LNCAP (cell line): ENCODE measurements at regions not wholly inside any gene's neighbourhood (a gene's known extent, or its start where the extent isn't known, plus 50 kb on each side); places are given as distances from the start of the nearest gene placed in this dataset.

Experiments
- CTCF ChIP-seq: fragments of 450-650 bp; IDR thresholded peaks from 2 replicates; pipeline ENCODE4 v1.5.1; 2017; ENCODE audit warnings: mild to moderate bottlenecking

GRCh38 chr13:67878376-67878775 lies 648.2 kb upstream of the PCDH9 start:
- no peak for TF ChIP-seq CTCF

- TF ChIP-seq CTCF: no peak
These were observed 646.9 kb upstream of the PCDH9 start for GRCh38 chr13:67877031-67877430.

DNA sequence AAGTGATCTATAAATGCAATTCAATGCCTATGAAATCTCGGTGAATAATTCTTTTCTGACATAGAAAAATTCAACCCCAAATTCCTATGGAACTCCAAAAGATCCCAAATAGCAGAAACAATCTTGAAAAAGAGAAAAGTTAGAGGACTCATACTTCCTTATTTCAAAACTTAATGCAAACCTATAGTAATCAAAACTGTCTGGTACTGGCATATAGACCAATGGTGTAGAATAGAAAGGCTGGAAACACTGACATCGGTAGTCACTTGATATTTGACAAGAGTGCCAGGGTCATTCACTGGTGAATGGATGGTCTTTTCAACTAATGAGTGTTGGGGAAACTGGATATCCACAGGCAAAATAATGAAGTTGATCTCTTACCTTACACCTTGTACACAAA lies 637.1 kb upstream of the PCDH9 start:
- no peak for TF ChIP-seq CTCF

DNA sequence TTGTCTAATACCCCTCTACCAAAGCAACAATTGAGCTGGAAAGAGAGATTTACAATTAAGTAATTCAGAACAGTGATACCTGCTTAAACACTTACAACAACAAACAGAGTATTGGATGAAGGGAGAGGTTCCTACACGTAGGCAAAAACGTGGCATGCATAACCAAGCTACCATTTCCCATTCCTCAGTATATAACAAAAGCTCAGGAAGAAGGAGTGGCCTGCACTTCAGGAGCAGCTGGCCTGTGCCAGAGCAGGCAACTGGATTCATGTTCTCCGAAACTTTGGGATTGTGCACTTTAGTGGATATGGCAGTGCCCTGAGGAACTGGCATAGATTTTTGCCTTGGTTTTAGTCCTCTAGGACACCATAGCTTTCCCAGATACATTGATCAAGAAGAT lies 630.2 kb upstream of the PCDH9 start:
- no peak for TF ChIP-seq CTCF

- no peak for TF ChIP-seq CTCF
These were observed 629.8 kb upstream of the PCDH9 start for GRCh38 chr13:67859904-67860303.

DNA sequence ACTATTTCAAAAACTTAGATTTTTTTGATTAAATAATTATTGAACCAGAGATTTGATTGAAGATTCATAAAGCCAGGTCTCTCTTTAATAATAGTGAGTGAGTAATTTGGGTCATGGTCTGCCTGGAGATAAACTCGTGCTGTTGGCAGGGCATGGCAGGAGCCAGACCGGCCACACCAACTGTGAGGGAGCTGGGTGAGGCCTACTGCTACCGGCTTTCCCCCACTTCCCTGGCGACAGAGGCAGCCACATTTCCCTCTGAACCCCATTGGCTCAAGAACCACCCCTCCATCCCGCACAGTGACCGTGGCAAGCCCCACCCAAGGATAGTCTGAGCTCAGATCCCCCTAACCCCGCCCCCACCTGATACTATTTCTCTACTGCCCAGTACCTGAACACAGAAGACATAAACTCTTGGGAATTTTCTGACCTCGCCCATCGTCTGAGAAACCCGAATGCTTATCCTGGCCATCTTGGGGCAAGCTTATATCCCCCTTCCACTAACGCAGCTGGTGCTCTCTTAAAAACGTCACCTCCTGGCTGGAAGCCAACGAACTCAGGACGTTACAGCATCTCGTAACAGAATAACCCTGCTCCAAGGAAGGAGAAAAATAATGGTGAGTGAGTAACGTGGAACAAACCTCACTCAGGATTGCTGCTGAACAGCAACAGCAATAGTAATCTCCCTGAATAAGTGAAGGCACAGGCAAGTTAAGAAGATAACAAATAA lies 627.6 kb upstream of the PCDH9 start:
- TF ChIP-seq CTCF: no peak

- TF ChIP-seq CTCF: no peak
These were observed 626.8 kb upstream of the PCDH9 start for GRCh38 chr13:67856955-67857354.

DNA sequence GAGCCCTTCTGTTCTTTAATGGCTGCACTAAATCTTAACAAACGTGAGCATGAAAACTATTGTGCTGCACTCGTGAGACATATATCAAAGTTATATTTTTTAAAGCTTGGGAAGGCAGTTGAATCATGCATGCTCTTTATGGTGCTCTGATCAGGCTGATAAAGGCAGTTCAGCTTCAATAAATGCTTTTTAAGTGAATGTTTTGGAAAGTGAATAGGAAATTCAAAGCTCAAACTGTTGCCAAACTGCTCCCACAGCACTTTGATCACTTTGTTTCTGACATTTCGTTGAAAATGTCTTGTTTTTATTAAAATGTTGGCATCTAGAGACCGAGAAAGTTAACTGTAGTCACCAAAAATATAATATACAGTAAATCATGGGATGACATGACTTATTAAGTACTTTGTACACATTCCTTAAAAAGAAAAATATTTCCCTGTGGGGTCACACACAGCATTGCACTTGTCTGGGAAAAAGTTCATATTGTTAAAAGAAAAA lies 625.7 kb upstream of the PCDH9 start:
- no peak for TF ChIP-seq CTCF
